Left ventricle myocardium superior (tissue), 1 donor: ENCODE measurements at regions not wholly inside any gene's neighbourhood (a gene's known extent, or its start where the extent isn't known, plus 50 kb on each side); places are given as distances from the start of the nearest gene placed in this dataset.

Experiments used
- ATAC-seq: fragments of 200-7000 bp; cut with Tn5 transposase; one replicate; pipeline ENCODE4 v1.9.1; 2020; ENCODE audit warnings: mild to moderate bottlenecking, moderate library complexity
- DNase-seq: peaks from one replicate; pipeline ENCODE4 v3.0.0-alpha.2; 2020
- intact Hi-C: fragments of 100-400 bp; cut with micrococcal nuclease; formaldehyde crosslinking; loops from one replicate; pipeline ENCODE4 v1.11.0; 2022
- donor health status: DM: no; HTN: yes; CAD: no; lungs with severe emphysema.

DNA sequence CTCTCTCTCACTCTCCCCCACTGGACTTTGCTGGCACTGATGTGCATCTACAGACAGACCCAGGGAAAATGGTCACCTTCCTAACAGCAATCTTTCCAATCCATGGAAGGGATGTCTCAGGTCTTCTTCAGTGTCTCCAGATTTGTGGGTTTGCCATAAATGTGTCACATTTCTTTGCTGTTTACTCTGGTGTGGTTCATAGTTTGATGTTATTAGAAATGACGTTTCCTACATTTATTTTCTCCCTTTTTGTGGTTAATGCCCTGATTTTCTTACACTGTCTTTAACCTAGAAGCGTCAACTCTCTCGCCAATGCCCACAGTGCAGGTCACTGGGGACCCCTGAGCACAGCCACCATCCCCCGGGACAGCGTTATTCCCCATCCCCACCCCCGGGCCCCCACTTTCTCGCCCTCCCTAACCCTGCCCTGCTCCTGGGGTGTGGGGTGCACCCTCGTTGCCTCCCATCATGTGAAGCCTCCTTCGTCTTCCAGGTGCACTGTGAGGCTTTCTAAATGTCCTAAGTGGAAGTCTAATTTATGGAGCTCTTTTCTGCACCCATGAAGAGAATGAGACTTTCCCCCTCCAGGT lies 86.5 kb downstream of the YTHDF1 start:
- intact Hi-C loops: no loop called here
- ATAC-seq (no peak), DNase-seq (no peak)

DNA sequence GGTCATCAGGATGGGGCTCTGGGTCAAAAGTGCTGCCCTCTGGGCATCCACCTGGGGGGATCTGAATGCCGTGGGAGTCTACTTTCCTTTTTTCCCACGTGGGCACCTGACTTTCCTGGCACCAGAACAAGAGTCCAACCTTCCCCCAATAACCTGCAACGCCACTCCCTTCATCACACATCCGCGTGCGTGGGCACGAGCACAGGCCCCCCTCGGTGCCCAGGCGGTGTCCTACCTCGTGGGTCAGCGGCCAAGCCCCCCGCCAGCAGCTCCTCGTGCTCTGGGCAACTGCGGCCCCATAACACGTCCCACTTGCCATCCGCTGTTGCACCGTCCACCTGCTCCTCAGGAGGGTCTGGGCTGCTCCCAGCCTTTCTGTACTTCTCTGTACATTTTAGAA lies 87.0 kb downstream of the YTHDF1 start:
- DNase-seq (no peak), ATAC-seq (no peak)
- intact Hi-C loops: no loop called here

DNA sequence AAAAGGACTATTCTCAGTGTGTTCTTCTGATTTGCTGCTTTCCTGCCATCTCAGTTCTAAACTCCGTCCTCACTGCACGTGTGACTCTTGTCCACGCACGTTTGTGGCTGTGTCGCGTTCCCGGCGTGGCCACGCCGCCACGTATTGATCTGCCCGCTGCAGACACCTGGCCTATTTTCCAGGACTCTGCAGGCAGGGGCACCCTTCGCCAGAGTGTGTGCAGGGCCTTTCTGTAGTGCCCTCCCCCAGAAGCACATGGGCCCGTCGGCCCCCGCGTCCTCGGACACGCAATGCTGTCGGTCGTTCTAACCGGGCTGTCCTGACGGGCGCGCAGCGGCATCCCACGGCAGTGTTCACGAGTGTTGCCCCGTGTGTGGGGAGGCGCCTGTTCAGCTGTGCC lies 87.6 kb downstream of the YTHDF1 start:
- no peak for ATAC-seq
- intact Hi-C loops: no loop called here
- DNase-seq: no peak

DNA sequence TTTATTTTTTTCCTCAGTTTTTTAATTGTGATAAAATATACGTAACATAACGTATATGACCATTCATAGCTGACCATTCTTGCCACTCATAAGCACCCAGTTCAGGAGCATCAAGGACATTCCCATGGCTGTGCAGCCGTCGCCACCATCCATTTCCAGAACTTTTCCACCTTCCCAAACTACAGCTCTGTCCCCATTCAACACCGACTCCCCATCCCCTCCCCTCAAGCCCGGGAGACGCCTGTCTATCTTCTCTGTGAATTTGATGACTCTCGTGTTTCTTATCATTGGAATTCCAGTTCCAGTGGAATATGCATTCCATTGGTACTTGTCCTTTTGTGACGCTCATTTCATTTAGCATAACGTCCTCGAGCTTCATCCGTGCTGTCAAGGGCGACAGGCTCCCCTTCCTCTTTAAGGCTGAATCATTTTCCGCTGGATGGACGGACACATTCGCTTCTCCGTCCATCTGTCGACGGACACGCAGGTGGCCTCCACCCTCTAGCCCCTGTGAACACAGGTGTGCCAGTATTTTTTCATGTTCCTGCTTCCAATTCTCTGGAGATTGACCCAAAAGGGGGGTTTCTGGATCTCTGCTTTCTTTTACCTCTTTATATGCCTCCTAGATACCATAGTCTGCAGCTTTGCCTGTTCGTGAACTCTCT lies 88.1 kb downstream of the YTHDF1 start:
- ATAC-seq (no peak), DNase-seq (no peak)
- intact Hi-C loops: no loop called here

DNA sequence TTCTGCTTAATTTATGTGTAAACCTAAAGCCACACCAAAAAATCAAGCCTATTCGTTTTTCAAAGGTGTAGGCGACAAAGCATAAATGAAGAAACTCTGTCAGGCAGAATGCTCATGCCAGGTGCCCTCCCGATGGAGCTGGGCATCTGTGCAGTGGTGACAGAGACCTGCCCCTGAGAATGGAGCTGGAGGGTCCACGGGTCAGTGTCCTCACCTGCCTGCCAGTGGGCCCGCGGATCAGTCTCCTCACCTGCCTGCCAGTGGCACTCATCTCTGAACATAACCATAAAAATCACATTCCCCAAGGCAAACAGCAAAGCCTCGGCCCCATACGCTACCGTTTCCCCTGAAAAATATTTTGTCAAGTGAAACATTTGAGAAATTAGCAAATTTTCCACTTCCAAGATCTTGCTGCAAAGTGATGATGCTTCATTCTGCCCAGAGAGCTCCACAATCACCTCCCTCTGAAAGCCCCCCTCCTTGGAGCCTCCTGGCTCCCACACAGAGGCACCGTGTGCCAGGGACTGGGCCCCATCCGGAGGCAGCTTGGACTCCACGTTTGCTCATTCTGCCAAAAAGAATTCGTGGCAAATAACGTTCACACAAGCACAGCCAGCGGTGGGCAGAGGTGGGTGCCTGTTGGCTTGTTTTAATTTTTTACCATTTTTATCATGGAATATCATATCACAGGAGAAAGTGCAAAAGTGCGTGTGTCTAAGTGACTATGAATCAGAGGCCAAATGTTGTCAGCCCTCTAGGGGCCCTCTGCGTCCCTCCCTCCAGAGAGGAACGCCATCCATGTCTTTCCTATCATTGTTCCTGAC lies 88.8 kb downstream of the YTHDF1 start:
- no peak for DNase-seq
- no peak for ATAC-seq
- intact Hi-C loops: no loop called here

DNA sequence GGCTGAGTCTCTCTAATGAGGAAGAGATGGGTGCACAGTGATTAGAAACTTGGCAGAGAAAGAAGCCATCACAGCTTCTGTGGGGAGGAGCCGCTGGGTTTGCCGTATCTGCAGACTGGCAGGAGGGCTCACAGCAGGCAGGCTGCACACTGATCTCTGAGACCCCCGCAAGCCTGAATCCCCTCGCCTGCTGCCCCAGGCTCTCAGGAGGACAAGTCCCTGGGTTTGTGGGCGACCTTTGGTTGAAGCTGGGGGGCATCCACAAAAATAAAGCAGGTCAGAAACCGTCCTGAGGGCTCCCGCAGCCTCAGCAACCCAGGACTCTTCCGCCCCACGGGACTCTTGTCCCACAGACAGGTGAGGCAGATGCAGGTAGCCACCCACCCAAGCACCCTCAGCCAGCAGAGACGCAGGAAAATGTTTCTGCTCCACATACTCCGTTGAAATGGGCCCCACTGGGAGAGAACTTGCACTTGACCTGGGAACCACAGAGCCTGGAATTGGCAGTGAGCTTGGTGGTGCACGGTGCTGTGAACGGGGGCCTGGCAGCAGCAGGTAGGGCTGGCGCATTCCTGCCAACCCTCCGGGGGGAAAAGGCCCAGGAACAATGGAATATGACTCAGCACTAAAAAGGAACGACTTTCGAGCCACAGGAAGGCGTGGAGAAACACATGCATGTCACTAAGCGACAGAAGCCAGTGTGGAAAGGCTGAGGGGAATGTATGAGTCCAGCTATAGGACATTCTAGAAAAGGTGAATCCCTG lies 89.9 kb downstream of the YTHDF1 start:
- ATAC-seq: no peak
- intact Hi-C loops: no loop called here
- no peak for DNase-seq

DNA sequence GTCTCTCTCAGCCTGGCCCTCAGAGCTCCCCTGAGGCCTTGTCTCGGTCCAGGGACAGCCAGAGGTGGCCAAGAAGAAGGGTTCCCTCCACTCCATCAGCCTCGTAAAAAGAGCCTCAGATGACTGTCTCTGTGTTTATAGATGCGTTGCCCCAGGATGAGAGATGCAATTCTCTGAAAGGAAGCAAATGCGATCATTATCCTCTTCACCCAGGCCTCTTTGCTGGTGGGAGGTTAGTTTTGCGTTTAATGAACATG lies 90.4 kb downstream of the YTHDF1 start:
- ATAC-seq (no peak), DNase-seq (no peak)
- intact Hi-C loops: no loop called here

DNA sequence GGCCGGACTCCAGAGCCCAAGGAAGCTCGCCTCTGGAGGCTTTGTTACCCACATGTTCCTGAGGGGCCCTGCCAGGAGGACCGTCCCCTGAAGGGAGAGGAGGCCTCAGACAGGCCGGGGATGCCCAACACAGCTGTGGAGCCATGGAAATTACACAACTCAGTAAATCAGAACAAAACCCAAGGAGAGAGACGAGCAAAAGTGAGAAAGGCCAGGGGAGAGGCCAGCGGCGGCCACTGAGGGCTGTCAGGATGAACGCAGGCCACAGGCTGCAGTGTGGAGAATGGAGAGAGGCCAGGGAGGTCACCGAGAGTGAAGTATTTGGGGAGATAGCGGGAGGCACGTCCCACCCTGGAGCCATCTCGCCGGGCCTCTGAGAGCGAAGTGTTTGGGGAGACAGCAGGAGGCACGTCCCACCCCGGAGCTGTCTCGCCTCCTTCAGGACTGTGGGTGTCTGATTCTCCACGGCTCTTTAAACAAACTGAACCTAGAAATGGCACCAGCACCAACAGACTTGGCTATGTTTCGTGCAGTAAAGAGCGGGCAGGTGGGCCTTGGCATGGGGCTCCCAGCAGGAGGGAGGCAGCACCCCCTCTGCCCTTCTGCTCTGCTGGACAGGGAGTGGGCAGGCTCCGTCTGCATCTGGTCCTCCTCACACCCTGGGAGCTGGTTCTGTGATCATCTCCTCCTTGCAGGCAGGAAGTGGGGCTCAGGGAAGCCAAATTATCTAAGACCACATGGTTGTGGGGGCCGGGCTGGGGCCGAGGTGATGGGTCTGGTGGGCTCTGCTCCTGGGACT lies 91.0 kb downstream of the YTHDF1 start:
- intact Hi-C loops: no loop called here
- no peak for DNase-seq

DNA sequence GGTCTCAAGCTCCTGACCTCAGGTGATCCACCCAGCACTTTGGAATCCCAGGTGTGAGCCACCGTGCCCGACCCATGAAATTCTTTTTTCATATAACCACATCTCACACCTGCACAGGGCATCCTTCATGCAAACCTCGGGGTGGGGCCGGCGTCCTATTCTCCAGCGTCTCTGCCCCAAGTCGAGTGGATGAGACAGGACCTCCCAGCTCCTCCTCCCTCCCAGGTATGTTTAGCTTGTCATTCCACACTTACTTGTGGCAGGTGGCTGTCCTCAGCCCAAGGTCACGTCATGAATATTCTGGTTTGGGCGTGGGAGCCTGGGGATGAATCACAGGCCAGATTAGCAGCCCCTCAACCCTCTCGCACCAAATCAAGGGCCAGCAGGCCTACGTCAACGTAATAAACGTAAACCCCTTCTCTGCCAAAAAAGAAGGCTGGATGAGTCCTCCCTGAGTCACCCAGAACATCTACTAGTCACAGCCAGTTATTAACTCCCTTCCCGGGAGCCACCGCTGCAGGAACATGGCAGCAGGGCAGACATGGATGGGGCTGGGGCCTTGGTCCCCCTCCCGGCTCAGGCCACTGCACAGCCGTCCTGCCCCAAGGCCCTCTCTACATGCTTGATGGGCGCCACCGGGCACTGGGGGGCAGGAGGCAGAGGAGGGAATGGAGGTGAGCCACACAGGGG lies 91.7 kb downstream of the YTHDF1 start:
- DNase-seq (no peak), ATAC-seq (no peak)
- intact Hi-C loops: no loop called here

More for the DNA sequence above, 91.0 kb downstream of the YTHDF1 start:
- ATAC-seq: no peak

DNA sequence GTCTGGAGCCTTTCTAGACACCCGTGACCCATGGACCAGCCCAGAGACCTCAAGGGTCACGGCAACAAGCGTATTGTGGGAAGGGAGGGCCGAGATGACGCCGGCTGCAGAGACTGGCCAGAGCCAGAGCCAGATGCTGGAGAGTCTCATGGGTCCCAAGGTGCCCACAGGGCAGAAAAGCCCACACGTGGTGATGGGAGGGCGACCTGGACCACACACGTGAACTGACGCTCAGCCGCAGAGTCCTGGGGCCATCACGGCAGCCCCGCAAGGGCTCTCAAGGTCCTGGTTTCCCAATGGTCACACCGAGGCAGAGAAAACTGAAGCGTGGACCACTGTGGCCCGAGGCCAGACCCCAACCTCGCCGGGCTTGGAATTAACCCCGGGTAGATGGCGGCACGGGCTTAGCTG lies 92.6 kb downstream of the YTHDF1 start:
- intact Hi-C loops: no loop called here
- ATAC-seq: no peak
- DNase-seq: no peak

DNA sequence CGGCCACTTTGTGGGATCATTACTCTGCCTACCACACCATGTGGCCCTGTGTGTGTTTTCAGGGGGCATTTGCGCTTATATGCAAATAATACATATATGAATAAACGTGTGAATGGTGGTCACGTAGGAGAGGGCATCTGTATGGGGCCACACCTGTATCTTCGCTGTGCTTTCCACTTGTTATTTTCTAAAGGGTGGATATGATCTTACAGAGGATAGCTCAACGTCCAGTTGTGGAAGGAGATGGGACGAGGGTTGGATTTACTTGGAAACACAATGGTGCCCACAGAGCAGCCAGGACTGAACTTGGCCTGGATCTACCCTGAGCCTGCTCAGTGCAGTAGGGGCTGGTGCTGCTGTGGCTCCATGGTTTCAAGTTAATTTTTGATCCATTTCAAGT lies 93.3 kb downstream of the YTHDF1 start:
- intact Hi-C loops: no loop called here
- ATAC-seq (no peak), DNase-seq (no peak)

DNA sequence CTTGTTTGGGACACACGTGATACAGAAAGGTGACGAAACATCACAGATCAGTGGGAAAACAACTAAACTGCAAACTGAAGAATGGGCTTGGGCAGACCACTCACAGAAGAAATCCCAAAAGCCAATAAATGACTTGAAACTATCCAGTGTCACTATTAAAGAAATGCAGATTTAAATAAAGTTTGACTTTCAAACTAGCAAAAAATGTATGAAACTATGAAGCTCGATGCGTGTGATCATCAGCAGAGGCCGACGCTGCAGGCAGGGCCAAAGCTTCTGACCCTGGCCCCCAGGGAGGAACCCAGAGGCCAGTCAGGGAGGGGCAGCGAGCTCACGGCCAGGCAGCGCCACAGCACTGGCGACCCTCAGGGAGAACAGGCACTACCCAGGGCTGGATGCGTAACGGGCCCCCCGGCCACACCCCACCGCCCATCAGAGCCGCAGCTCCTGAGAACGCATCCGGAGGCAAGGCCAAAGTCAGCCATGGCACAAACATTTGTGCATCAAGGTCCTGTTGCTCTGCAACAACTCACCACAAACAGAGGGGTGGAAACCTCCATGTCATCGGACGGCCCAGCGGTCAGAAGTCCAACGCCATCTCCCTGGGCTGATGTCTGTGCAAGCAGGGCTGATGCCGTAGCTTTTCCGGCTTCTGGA lies 94.1 kb downstream of the YTHDF1 start:
- DNase-seq (no peak), ATAC-seq (no peak)

DNA sequence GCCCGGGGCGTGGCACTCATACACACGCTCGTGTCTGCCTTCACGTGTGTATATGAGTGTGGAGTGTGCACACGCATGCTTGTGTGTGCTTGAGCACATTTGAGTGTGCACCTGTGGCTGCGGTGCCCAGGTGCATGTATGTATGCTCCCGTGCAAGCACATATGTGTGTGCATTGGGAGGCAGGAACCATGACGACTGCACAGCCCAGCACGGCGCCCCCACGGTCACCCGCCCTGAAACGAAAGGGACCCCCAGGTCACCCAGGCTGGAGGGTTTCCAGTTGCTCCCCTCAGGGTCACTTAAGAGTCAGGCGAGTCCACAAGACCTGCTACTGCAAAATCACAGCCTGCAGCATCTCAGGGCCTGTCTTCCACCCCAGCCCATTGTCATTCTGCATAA lies 94.7 kb downstream of the YTHDF1 start:
- intact Hi-C loops: no loop called here
- ATAC-seq (no peak), DNase-seq (no peak)

More for the DNA sequence above, 94.1 kb downstream of the YTHDF1 start:
- intact Hi-C loops: no loop called here

DNA sequence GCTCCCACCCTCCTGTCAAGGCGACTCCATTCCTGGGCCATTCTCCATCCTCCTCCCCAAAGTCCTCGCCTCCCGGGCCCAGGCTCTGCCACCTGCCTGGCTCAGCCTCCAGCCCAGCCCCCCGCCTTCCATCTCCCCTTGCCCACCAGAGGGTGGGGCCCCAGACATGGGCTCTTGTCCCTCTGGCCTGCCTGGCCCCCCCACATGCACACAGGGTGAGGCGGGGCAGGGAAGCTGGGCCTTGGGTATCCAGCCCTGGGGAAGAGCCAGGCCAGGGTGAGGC lies 95.2 kb downstream of the YTHDF1 start:
- no peak for ATAC-seq
- intact Hi-C loops: no loop called here
- DNase-seq: no peak

DNA sequence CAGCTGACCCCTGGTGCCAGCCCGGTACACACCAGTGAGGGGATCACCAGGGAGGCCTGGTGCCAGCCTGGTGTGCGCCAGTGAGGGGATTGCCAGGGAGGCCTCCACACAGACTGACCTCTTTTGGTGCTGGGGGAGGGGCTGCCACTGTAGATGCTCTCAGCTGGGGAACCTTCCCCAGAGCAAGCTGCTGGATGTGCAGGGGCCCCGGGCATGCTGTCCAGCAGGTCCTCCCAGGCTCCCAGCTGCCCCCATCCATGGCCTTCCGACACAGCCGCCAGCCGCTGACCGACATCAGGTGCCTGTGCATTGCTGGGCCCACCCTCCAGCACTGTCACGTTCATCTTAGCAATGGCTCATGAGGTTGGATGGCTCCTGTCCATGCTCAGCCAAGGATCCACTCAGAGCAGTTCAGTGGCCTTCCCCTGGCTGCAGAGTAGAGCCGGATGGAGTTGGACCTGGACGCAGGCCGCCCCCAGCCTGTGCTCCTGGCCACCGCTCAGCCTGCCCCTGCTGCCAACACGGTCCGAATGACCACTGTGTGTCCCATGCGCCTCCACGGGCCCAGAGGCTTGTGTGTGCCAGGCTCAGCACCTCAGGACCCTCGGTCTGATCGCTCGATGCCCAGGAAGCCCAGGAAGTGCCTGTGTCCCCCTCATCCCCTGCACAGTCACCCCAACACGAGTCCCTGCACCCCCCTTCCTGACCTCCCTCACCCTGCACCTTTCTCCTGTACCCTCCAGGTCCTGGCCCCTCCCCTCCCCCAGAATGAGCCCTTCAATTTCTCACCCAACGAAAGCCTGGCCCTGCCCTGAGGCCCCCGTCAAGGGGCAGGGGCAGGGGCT lies 95.7 kb downstream of the YTHDF1 start:
- ATAC-seq (no peak), DNase-seq (no peak)
- intact Hi-C loops: no loop called here

DNA sequence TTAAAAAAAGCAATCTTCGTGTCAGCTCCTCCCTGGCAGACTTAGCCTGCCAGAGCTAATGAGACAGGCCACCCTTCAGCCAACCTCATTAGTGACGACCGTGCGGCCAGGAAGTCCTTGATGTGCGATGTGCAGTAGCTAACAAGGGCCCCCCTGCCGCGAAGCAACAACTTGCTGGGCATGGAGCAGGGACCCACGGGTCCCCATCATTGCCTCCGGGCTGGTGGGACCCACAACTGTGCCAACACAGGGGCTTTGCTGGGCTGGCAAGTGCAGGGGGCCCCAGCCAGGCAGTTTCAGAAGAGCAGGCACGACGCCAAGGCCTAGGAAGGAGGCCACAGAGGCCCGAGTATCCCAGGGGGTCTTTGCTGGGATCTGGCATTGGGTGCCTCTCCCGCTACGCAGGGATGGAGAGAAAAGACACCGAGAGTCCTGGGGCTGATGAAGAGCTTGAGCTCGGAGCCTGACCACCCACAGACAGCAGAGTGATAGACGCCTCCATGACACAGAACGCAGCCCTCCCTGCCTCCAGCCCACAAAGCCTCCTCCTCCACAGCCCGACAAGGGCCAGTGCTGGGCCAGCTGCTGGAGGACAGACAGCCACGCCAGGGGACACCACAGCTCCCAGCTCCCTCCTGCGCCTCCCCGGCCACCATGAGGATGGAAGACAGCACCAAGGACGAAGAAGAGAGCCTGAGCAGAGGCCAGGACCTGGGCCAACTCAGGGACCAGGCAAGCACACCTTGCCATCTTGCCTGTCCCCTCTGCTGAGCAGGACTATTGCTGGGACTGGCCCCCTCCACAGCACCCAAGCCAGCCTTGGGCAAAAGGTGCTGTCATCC lies 96.6 kb downstream of the YTHDF1 start:
- ATAC-seq (no peak), DNase-seq (no peak)
- intact Hi-C loops: no loop called here
